GM12878 (cell line): ENCODE measurements at regions not wholly inside any gene's neighbourhood (a gene's known extent, or its start where the extent isn't known, plus 50 kb on each side); places are given as distances from the start of the nearest gene placed in this dataset.

Experiments
- ATAC-seq: fragments of 200-7000 bp; cut with Tn5 transposase; 3 replicates; pipeline ENCODE4 v1.9.1; 2020; ENCODE audit warnings: mild to moderate bottlenecking, moderate library complexity
- BruUV-seq: library from RNA; stranded (reverse); fragments of 400-500 nt; replicated peaks from 2 replicates; lab custom pipeline; 2021; lab: Mats Ljungman, UMichigan
- CTCF ChIA-PET: fragments of 300-600 bp; sonication (Branson Sonifier 250); formaldehyde crosslinking; extraction: SDS; loops from one replicate; lab custom pipeline; 2021; ENCODE audit warnings: inconsistent platforms; lab: Yijun Ruan, JAX
- POLR2A ChIA-PET: fragments of 350-600 bp; formaldehyde crosslinking; extraction: SDS; loops from one replicate; lab custom pipeline; 2021; ENCODE audit warnings: inconsistent platforms; lab: Charles Lee
- RAD21 ChIA-PET: fragments of 300-600 bp; sonication (Branson Sonifier 250); formaldehyde crosslinking; loops from one replicate; lab custom pipeline; 2023; ENCODE audit warnings: antibody characterized with exemption; ENCODE audit not compliant: unreplicated experiment; lab: Charles Lee
- SMC1A ChIA-PET: fragments of 300-600 bp; sonication (Branson Sonifier 250); formaldehyde crosslinking; loops from one replicate; lab custom pipeline; 2023; ENCODE audit not compliant: unreplicated experiment, uncharacterized antibody; lab: Charles Lee
- DNase-seq: peaks from one replicate; pipeline ENCODE4 v3.0.0-alpha.2; 2011; ENCODE audit warnings: low read depth, low spot score
- FAIRE-seq: peaks from 3 replicates; lab custom pipeline; 2011; peaks lifted over from hg19 to GRCh38; lab: Jason Lieb, UNC
- H2AFZ ChIP-seq: 2 replicates; pipeline ENCODE4 v1.6.0; 2011; ENCODE audit warnings: low read depth, low read length, control low read depth; ENCODE audit not compliant: control insufficient read depth
- H3K27ac ChIP-seq: 2 replicates; pipeline ENCODE4 v1.5.1; 2011; ENCODE audit warnings: control low read depth; ENCODE audit not compliant: control insufficient read depth, insufficient read depth
- H3K27me3 ChIP-seq, 2 experiments: replicated peaks in 1 of 2; 2 replicates each; pipeline versions ENCODE4 v1.6.0 to v1.6.1; 2011; ENCODE audit warnings: low read length in 1 of 2; ENCODE audit not compliant: control insufficient read depth in 2 of 2, insufficient read depth in 2 of 2
- H3K36me3 ChIP-seq, 2 experiments: 2 replicates each; pipeline ENCODE4 v1.5.1; 2011; ENCODE audit warnings: low read length in 1 of 2; ENCODE audit not compliant: control insufficient read depth in 2 of 2, insufficient read depth in 2 of 2
- H3K4me1 ChIP-seq: 2 replicates; pipeline ENCODE4 v1.6.1; 2011; ENCODE audit warnings: mild to moderate bottlenecking, low read length, moderate library complexity, mixed read lengths; ENCODE audit not compliant: control insufficient read depth, insufficient read depth
- H3K4me2 ChIP-seq: 2 replicates; pipeline ENCODE4 v1.6.0; 2011; ENCODE audit warnings: control low read depth; ENCODE audit not compliant: control insufficient read depth, insufficient read depth
- H3K4me3 ChIP-seq: fragments of 200-600 bp; sonication (generic); 2 replicates; pipeline ENCODE4 v1.5.1; 2016
- H3K79me2 ChIP-seq: 2 replicates; pipeline ENCODE4 v1.6.0; 2011; ENCODE audit warnings: low read length; ENCODE audit not compliant: control insufficient read depth, insufficient read depth
- H3K9ac ChIP-seq: 2 replicates; pipeline ENCODE4 v1.8.0; 2011; ENCODE audit warnings: low read length, control low read depth, mixed read lengths; ENCODE audit not compliant: control insufficient read depth, insufficient read depth
- H3K9me3 ChIP-seq: replicated peaks from 3 replicates; pipeline ENCODE4 v1.5.1; 2011; ENCODE audit warnings: mild to moderate bottlenecking, low read length; ENCODE audit not compliant: control insufficient read depth, insufficient read depth
- H4K20me1 ChIP-seq: 2 replicates; pipeline ENCODE4 v1.6.0; 2011; ENCODE audit not compliant: control insufficient read depth, insufficient read depth
- CEBPB ChIP-seq, 2 experiments: fragments of 150-350 bp in 1 of 2; IDR thresholded peaks; 2 replicates each; pipeline ENCODE4 v1.6.1; 2012 to 2014; ENCODE audit warnings: low read depth in 2 of 2, low read length in 2 of 2, borderline replicate concordance in 1 of 2, inconsistent platforms in 1 of 2
- EZH2 ChIP-seq: IDR thresholded peaks from 2 replicates; pipeline ENCODE4 v1.6.1; 2012; ENCODE audit warnings: low read depth, mild to moderate bottlenecking, control low read depth, inconsistent platforms, low read length, borderline replicate concordance; ENCODE audit not compliant: control insufficient read depth
- FOXK2 ChIP-seq: fragments of 450-650 bp; IDR thresholded peaks from 2 replicates; pipeline ENCODE4 v1.6.1; 2017; ENCODE audit warnings: mild to moderate bottlenecking, moderate library complexity
- GABPA ChIP-seq: IDR thresholded peaks from 2 replicates; pipeline ENCODE4 v1.6.1; 2014; ENCODE audit warnings: antibody characterized with exemption, low read depth, mild to moderate bottlenecking, inconsistent platforms
- HDAC6 ChIP-seq: fragments of 200-600 bp; sonication (generic); IDR thresholded peaks from one replicate; pipeline ENCODE4 v1.8.0; 2017; ENCODE audit warnings: antibody characterized with exemption; ENCODE audit not compliant: unreplicated experiment
- JUNB ChIP-seq: IDR thresholded peaks from 2 replicates; pipeline ENCODE4 v1.6.1; 2016; ENCODE audit warnings: antibody characterized with exemption, mild to moderate bottlenecking
- KAT2A ChIP-seq: conservative IDR thresholded peaks from 2 replicates; pipeline ENCODE4 v1.6.1; 2011; ENCODE audit warnings: low read depth, low read length; ENCODE audit not compliant: control insufficient read depth
- KDM1A ChIP-seq: fragments of 200-600 bp; sonication (generic); IDR thresholded peaks from 2 replicates; pipeline ENCODE4 v1.6.1; 2016; ENCODE audit warnings: borderline replicate concordance
- MEF2B ChIP-seq: fragments of 450-650 bp; IDR thresholded peaks from 2 replicates; pipeline ENCODE4 v1.6.1; 2018; ENCODE audit warnings: mild to moderate bottlenecking, moderate library complexity; ENCODE audit not compliant: partially characterized antibody, poor library complexity, severe bottlenecking
- NBN ChIP-seq: fragments of 450-650 bp; IDR thresholded peaks from 2 replicates; pipeline ENCODE4 v1.6.1; 2016
- PBX3 ChIP-seq: IDR thresholded peaks from 2 replicates; pipeline ENCODE4 v1.6.1; 2011; ENCODE audit warnings: mild to moderate bottlenecking, low read depth, low read length, moderate library complexity; ENCODE audit not compliant: insufficient replicate concordance
- PML ChIP-seq: IDR thresholded peaks from 2 replicates; pipeline ENCODE4 v1.6.1; 2012; ENCODE audit warnings: low read length, inconsistent platforms
- POLR2AphosphoS2 ChIP-seq: IDR thresholded peaks from 2 replicates; pipeline ENCODE4 v1.6.1; 2011; ENCODE audit warnings: low read depth, mild to moderate bottlenecking, low read length, improper control_type of control experiment, moderate library complexity
- RUNX3 ChIP-seq: IDR thresholded peaks from 2 replicates; pipeline ENCODE4 v1.6.1; 2012; ENCODE audit warnings: low read length, inconsistent platforms
- SMAD5 ChIP-seq: IDR thresholded peaks from 2 replicates; pipeline ENCODE4 v1.6.1; 2016; ENCODE audit warnings: antibody characterized with exemption, low read depth
- ZNF217 ChIP-seq: fragments of 450-650 bp; IDR thresholded peaks from 2 replicates; pipeline ENCODE4 v1.6.1; 2017; ENCODE audit warnings: antibody characterized with exemption, mild to moderate bottlenecking
- ZSCAN29 ChIP-seq: fragments of 450-650 bp; IDR thresholded peaks from 2 replicates; pipeline ENCODE4 v1.6.1; 2017; ENCODE audit warnings: mild to moderate bottlenecking, moderate library complexity
- WGBS: methylation state at CpG from one replicate; pipeline ENCODE4 v1.1.6; 2016; ENCODE audit warnings: low lambda C conversion rate; ENCODE audit not compliant: insufficient replicate concordance, insufficient coverage; ENCODE audit errors: missing lambda C conversion rate; 5-methylcytosine and 5-hydroxymethylcytosine counted together
- in situ Hi-C: fragments of 300-500 bp; cut with MboI; formaldehyde crosslinking; loops from 9 replicates; pipeline ENCODE4 v1.14.3; 2018; ENCODE audit warnings: mixed read lengths
- intact Hi-C: fragments of 100-400 bp; cut with micrococcal nuclease; formaldehyde crosslinking; loops from one replicate; pipeline ENCODE4 v1.14.2; 2022; ENCODE audit not compliant: unreplicated experiment
- TF ChIP-seq, protein P1 (sequence below): IDR thresholded peaks from 2 replicates; pipeline ENCODE4 v1.6.1; 2012; ENCODE audit warnings: low read depth, low read length, improper control_type of control experiment

GRCh38 chr9:7408845-7409244, 390.7 kb downstream of the DMAC1 start (continued):
- TF ChIP-seq PML (no peak), ZSCAN29 (no peak), GABPA (no peak), EZH2 (no peak), KAT2A (no peak), JUNB (no peak)

DNA sequence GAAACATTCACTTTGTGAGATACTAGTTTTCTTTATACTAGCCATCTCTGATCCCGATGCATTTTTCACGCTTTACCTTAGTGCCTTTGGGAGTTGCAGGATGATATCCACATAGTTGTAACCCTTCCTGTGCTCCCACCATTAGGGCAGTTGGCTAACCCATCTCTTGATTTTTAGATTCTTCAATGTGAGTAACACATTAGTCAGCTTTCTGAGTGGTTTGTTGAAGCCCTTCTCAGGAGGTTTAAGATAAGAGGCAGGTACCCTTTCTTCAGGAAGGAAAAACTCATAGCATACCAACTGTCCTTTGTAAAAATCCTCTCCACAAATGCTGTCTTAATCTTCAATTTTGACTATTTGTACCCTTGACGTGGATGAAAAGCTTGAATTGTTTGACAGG, 392.3 kb downstream of the DMAC1 start:
- CTCF ChIA-PET, result no interaction called here
- no peak overlapping the region for H2AFZ ChIP-seq
- WGBS, result 68% methylated on average over 3 of the region's 3 CpGs
- no peak for FAIRE-seq
- intact Hi-C loops, result loop anchor here (2.0 kb wide), 1 partner anchor 130 kb away; no protein-coding TSS in a partner anchor
- in situ Hi-C loops, result no loop called here
- H3K27ac ChIP-seq, result no peak overlapping the region
- no peak overlapping the region for H3K4me2 ChIP-seq
- POLR2A ChIA-PET, result no interaction called here
- no peak overlapping the region for H3K9ac ChIP-seq
- TF ChIP-seq KDM1A (no peak), PBX3 (no peak), SMAD5 (no peak), NBN (no peak), ZSCAN29 (no peak), MEF2B (no peak), ZNF217 (no peak), POLR2AphosphoS2 (no peak), FOXK2 (no peak), HDAC6 (no peak), CEBPB (IDR thresholded peaks at IDR 0.05; ENCODE audit: borderline replicate concordance in 1 of 2, low read depth in 2 of 2, low read length in 2 of 2) (no peak), RUNX3 (no peak)
- TF ChIP-seq, protein P1, sequence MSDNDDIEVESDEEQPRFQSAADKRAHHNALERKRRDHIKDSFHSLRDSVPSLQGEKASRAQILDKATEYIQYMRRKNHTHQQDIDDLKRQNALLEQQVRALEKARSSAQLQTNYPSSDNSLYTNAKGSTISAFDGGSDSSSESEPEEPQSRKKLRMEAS, result no peak
- no peaks in the 10 kb centered on the region; a peak in 1 of 4 replicates for H3K27me3 ChIP-seq
- no peaks in the 10 kb centered on the region for H3K36me3 ChIP-seq
- ATAC-seq, result no peak
- BruUV-seq, result no TSS peak
- no peaks in the 10 kb centered on the region for H4K20me1 ChIP-seq
- DNase-seq, result no peak
- H3K9me3 ChIP-seq, result no peaks in the 10 kb centered on the region
- peaks cover 7% of the 10 kb centered on the region; the same call in 1 of the 2 replicates for H3K4me1 ChIP-seq
- no peak overlapping the region for H3K4me3 ChIP-seq
- no peaks in the 10 kb centered on the region for H3K79me2 ChIP-seq
- SMC1A ChIA-PET, result no interaction called here
- RAD21 ChIA-PET, result no interaction called here
